Lower lobe of right lung (tissue), 2 donors: ENCODE measurements at regions not wholly inside any gene's neighbourhood (a gene's known extent, or its start where the extent isn't known, plus 50 kb on each side); places are given as distances from the start of the nearest gene placed in this dataset.

Source experiments
- ATAC-seq, 2 donors: fragments of 200-7000 bp; cut with Tn5 transposase; one replicate each; pipeline ENCODE4 v1.9.1; 2020 to 2022; ENCODE audit warnings: mild to moderate bottlenecking in 2 of 2, moderate library complexity in 2 of 2
- DNase-seq: peaks from one replicate; pipeline ENCODE4 v3.0.0-alpha.2; 2020
- H3K27ac ChIP-seq: fragments of 200-600 bp; one replicate; pipeline ENCODE4 v1.8.0; 2022
- H3K27me3 ChIP-seq: fragments of 200-600 bp; one replicate; pipeline ENCODE4 v1.8.0; 2022; ENCODE audit warnings: low read depth
- H3K36me3 ChIP-seq: fragments of 200-600 bp; one replicate; pipeline ENCODE4 v1.8.0; 2022; ENCODE audit warnings: mild to moderate bottlenecking
- H3K4me1 ChIP-seq: fragments of 200-600 bp; one replicate; pipeline ENCODE4 v1.8.0; 2022
- H3K4me3 ChIP-seq: fragments of 200-600 bp; one replicate; pipeline ENCODE4 v1.8.0; 2022; ENCODE audit warnings: mild to moderate bottlenecking
- H3K9me3 ChIP-seq: fragments of 200-600 bp; one replicate; pipeline ENCODE4 v1.8.0; 2022
- intact Hi-C: fragments of 100-400 bp; cut with DNase I; formaldehyde crosslinking; loops from one replicate; pipeline ENCODE4 v1.11.0; 2022
- TF ChIP-seq, protein P1 (sequence below): fragments of 200-600 bp; IDR thresholded peaks from one replicate; pipeline ENCODE4 v1.8.0; 2022; ENCODE audit warnings: antibody characterized with exemption, mild to moderate bottlenecking
- donor health status: DM: no; HTN: yes; CAD: no; lungs with severe emphysema.

DNA sequence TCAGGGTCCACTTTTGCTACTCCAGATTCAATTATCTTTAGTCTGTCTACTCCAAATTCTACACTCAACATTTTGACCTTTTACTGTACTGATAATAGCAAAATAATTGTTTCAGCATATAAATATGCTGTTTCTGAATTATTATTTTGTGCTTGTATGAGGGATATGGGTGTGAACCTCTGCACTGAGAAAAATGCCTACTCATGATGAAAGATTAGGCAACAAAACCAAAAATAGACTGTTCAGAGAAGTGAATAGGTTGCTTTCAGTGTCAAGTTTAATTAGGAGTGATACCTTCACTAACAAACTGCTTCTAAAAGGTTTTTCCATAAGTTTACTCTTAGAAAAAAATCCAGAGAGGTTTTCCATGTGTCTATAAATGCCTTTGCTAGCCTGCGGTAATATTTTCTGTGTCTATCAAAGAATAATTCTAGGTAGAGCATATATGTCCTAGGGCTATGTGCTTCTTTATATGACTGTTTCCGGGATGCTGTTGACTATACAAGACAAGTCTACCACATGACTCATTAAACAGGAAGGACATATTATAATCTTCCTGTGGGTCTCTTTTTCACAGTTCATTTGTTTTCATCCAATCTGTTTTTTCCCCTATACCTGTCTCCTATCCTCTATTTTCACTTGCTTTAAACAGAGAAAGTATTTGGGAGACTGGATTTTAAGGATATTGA, 218.5 kb upstream of the TTC14 start:
- intact Hi-C loops: no loop called here
- Histone ChIP-seq H3K36me3 (no peaks in the 10 kb centered on the region), H3K27me3 (no peaks in the 10 kb centered on the region), H3K4me1 (no peaks in the 10 kb centered on the region), H3K27ac (no peak overlapping the region), H3K9me3 (no peaks in the 10 kb centered on the region), H3K4me3 (no peak overlapping the region)
- TF ChIP-seq, protein P1, sequence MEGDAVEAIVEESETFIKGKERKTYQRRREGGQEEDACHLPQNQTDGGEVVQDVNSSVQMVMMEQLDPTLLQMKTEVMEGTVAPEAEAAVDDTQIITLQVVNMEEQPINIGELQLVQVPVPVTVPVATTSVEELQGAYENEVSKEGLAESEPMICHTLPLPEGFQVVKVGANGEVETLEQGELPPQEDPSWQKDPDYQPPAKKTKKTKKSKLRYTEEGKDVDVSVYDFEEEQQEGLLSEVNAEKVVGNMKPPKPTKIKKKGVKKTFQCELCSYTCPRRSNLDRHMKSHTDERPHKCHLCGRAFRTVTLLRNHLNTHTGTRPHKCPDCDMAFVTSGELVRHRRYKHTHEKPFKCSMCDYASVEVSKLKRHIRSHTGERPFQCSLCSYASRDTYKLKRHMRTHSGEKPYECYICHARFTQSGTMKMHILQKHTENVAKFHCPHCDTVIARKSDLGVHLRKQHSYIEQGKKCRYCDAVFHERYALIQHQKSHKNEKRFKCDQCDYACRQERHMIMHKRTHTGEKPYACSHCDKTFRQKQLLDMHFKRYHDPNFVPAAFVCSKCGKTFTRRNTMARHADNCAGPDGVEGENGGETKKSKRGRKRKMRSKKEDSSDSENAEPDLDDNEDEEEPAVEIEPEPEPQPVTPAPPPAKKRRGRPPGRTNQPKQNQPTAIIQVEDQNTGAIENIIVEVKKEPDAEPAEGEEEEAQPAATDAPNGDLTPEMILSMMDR: no peak
- no peak for DNase-seq
- no peak for ATAC-seq

DNA sequence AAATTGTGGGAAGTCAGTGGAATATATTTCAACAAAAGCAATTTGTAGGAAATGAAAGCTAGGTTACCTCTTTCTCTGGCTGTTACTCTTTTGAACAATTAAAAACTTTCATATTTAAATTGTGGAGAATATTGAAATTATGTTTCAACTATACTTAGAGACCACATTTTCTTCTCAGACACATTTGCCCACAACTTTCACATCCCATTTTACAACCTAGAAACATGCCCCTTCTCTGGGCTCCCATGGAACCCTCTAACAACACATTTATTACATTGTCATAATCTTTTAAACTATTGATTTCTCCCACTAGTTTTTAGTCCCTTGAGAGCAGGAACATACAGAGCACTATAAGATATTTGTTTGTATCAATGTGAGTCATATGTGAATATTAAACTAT, 211.7 kb upstream of the TTC14 start:
- Histone ChIP-seq H3K4me1 (no peaks in the 10 kb centered on the region), H3K27me3 (no peaks in the 10 kb centered on the region), H3K36me3 (no peaks in the 10 kb centered on the region), H3K9me3 (no peaks in the 10 kb centered on the region), H3K27ac (no peak overlapping the region), H3K4me3 (no peak overlapping the region)
- intact Hi-C loops: no loop called here
- ATAC-seq (no peak), DNase-seq (no peak)
- TF ChIP-seq, protein P1: no peak

DNA sequence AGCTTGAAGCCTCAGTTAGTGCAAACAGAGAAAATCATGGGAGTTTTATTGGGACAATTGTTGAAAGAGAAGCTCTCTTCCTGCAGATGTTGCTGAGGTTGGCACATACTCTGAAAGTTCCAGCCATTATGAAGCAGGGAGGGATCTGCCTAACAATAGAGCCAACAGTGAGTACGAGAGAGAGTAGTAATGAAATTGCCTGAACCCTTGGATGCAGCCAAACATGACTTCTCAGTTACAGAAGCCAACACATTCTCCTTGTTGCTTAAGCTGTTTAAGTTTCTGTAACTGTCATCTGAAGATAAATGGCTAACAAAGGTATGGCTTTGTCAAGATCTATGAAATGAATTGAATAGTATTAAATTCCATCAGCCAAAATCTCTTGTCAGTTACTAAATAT, 211.0 kb upstream of the TTC14 start:
- Histone ChIP-seq H3K9me3 (no peaks in the 10 kb centered on the region), H3K4me1 (no peaks in the 10 kb centered on the region), H3K27me3 (no peaks in the 10 kb centered on the region), H3K4me3 (no peak overlapping the region), H3K27ac (no peak overlapping the region), H3K36me3 (no peaks in the 10 kb centered on the region)
- DNase-seq (no peak), ATAC-seq (no peak)
- TF ChIP-seq, protein P1: no peak
- intact Hi-C loops: no loop called here

DNA sequence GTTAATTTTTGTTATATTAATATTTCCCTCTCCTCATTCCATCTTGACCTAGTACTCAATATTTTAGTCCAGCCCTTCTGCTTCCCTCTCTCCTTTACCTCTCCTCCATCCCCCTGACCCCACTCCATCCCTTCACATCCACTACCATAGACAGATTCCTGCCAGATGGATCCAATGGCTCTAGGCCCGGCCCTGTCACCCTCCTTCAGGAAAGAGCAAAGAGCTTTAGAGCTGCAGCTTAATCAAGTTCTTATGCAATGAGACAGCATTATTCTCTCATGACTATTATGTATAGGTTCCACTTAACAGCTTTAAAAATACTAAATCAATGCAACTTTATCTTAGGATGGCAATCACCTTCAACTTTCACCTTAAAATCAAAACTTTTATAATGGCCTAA, 200.7 kb upstream of the TTC14 start:
- Histone ChIP-seq H3K4me3 (no peak overlapping the region), H3K36me3 (no peaks in the 10 kb centered on the region), H3K4me1 (no peaks in the 10 kb centered on the region), H3K27ac (no peak overlapping the region), H3K27me3 (no peaks in the 10 kb centered on the region), H3K9me3 (no peaks in the 10 kb centered on the region)
- TF ChIP-seq, protein P1: no peak
- DNase-seq (no peak), ATAC-seq (no peak)
- intact Hi-C loops: no loop called here

DNA sequence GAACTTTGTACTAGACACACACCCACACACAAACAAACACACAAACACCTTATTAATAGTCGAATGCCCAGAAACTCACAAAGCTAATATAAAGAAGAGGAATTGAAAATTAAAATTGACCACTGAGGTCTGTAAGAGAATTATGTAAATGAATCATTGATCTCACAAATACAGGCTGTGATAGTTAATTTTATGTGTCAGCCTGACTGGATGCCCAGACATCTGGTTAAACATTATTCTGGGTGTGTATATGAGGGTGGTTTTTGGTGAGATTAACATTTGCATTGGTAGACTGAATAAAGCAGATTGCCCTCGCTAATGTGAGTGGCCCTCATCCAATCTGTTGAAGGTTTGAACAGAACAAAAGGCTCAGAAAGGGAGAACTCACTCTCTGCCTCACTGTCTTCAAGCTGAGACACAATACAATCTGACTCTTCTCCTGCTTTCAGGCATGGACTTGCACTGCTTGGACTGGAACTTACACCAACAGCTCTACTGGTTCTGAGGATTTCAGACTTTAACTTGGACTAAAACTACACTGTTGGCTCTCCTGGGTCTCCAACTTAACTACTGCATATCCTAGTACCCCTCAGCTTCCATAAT, 199.4 kb upstream of the TTC14 start:
- TF ChIP-seq, protein P1: no peak

More for the DNA sequence above, 199.4 kb upstream of the TTC14 start:
- ATAC-seq: no peak
- intact Hi-C loops: no loop called here
- DNase-seq: no peak
- H3K4me1 ChIP-seq: no peaks in the 10 kb centered on the region
- H3K27me3 ChIP-seq: no peaks in the 10 kb centered on the region
- H3K9me3 ChIP-seq: no peaks in the 10 kb centered on the region
- no peaks in the 10 kb centered on the region for H3K36me3 ChIP-seq
- no peak overlapping the region for H3K27ac ChIP-seq
- H3K4me3 ChIP-seq: no peak overlapping the region
